ENCODE measurements at regions not wholly inside any gene's neighbourhood (a gene's known extent, or its start where the extent isn't known, plus 50 kb on each side); places are given as distances from the start of the nearest gene placed in this dataset.

DNA sequence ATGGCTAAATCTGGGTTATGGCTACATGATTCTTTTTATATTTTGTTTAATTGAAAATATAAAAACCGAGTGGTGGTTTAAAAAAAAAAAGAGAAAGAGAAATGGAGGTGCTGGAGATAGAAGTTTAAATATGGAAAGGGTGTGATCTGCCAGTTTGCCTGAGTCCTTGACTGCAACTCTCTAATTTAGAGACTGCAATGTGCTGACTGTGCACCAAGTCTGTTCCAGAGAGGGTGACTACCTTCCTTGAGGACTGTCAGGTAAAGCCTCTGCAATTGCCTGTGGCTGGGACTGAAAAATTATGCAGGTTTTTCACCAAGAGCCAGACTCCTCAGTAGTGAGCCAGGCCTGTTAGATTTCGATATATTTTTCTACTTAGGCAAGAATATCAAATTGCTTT, 1326.3 kb downstream of the BRINP3 start:
- no peaks in the 10 kb centered on the region for H4K20me1 ChIP-seq (ENCODE audit: insufficient read depth)
- TF ChIP-seq SMC3 (conservative IDR thresholded peaks at IDR 0.05; ENCODE audit: poor library complexity) (no peak), TAF1 (IDR thresholded peaks at IDR 0.05; ENCODE audit: low read depth) (no peak), RAD21 (conservative IDR thresholded peaks at IDR 0.05) (no peak), EZH2 (IDR thresholded peaks at IDR 0.05; ENCODE audit: borderline replicate concordance, insufficient read depth, low read length, poor library complexity, severe bottlenecking) (no peak), EP300 (conservative IDR thresholded peaks at IDR 0.05; ENCODE audit: poor library complexity, severe bottlenecking) (no peak)
- TF ChIP-seq, protein P1, sequence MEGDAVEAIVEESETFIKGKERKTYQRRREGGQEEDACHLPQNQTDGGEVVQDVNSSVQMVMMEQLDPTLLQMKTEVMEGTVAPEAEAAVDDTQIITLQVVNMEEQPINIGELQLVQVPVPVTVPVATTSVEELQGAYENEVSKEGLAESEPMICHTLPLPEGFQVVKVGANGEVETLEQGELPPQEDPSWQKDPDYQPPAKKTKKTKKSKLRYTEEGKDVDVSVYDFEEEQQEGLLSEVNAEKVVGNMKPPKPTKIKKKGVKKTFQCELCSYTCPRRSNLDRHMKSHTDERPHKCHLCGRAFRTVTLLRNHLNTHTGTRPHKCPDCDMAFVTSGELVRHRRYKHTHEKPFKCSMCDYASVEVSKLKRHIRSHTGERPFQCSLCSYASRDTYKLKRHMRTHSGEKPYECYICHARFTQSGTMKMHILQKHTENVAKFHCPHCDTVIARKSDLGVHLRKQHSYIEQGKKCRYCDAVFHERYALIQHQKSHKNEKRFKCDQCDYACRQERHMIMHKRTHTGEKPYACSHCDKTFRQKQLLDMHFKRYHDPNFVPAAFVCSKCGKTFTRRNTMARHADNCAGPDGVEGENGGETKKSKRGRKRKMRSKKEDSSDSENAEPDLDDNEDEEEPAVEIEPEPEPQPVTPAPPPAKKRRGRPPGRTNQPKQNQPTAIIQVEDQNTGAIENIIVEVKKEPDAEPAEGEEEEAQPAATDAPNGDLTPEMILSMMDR (IDR thresholded peaks at IDR 0.05; ENCODE audit: poor library complexity, severe bottlenecking): no peak
- H3K27me3 ChIP-seq (ENCODE audit: insufficient read depth, low read depth, low read length): no peaks in the 10 kb centered on the region
- H3F3A ChIP-seq (ENCODE audit: insufficient read depth, low read length, poor library complexity, severe bottlenecking): no peaks in the 10 kb centered on the region
- H3K27ac ChIP-seq (ENCODE audit: low read length): no peak overlapping the region
- no peak overlapping the region for H3K4me3 ChIP-seq (ENCODE audit: low read length)
- H3K9me3 ChIP-seq (ENCODE audit: low read length): no peaks in the 10 kb centered on the region
- no peak overlapping the region for H3K4me2 ChIP-seq (ENCODE audit: low read length)
- no peak overlapping the region for H2AFZ ChIP-seq (ENCODE audit: low read depth, low read length)
- H3K79me2 ChIP-seq (replicated peaks; ENCODE audit: insufficient read depth, low read length): no peaks in the 10 kb centered on the region
- no peak overlapping the region for H3K9ac ChIP-seq (ENCODE audit: low read length)
- no peaks in the 10 kb centered on the region for H3K9me2 ChIP-seq (ENCODE audit: insufficient read depth, low read length)
- H3K36me3 ChIP-seq (ENCODE audit: insufficient read depth, low read length): no peaks in the 10 kb centered on the region

DNA sequence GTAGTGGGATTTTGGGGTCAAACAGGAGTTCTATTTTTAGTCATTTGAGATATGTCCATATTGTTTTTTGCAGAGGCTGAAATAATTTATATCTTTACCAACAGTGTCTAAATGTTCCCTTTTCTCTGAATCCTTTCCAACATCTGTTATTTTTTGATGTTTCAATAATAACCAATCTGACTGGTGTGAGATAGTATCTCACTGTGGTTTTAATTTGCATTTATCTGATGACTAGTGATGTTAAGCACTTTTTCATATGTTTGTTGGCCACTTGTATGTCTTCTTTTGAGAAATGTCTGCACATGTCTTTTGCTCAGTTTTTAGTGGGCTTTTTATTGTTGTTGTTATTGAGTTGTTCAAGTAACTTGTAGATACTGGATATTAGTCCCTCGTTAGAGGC, 1325.0 kb downstream of the BRINP3 start:
- no peak overlapping the region for H3K4me3 ChIP-seq (ENCODE audit: low read length)
- no peak overlapping the region for H3K9ac ChIP-seq (ENCODE audit: low read length)
- no peaks in the 10 kb centered on the region for H3K9me2 ChIP-seq (ENCODE audit: insufficient read depth, low read length)
- H4K20me1 ChIP-seq (ENCODE audit: insufficient read depth): no peaks in the 10 kb centered on the region
- no peaks in the 10 kb centered on the region for H3K79me2 ChIP-seq (replicated peaks; ENCODE audit: insufficient read depth, low read length)
- no peaks in the 10 kb centered on the region for H3K36me3 ChIP-seq (ENCODE audit: insufficient read depth, low read length)
- no peak overlapping the region for H3K4me2 ChIP-seq (ENCODE audit: low read length)
- no peak overlapping the region for H3K27ac ChIP-seq (ENCODE audit: low read length)
- H3F3A ChIP-seq (ENCODE audit: insufficient read depth, low read length, poor library complexity, severe bottlenecking): no peaks in the 10 kb centered on the region
- H2AFZ ChIP-seq (ENCODE audit: low read depth, low read length): no peak overlapping the region
- H3K9me3 ChIP-seq (ENCODE audit: low read length): no peaks in the 10 kb centered on the region
- no peak for TF ChIP-seq SMC3 (conservative IDR thresholded peaks at IDR 0.05; ENCODE audit: poor library complexity)
- TF ChIP-seq EZH2 (IDR thresholded peaks at IDR 0.05; ENCODE audit: borderline replicate concordance, insufficient read depth, low read length, poor library complexity, severe bottlenecking): no peak
- TF ChIP-seq RAD21 (conservative IDR thresholded peaks at IDR 0.05): no peak
- TF ChIP-seq, protein P1 (IDR thresholded peaks at IDR 0.05; ENCODE audit: poor library complexity, severe bottlenecking): no peak
- TF ChIP-seq POLR2AphosphoS5 (IDR thresholded peaks at IDR 0.05): no peak
- no peak for TF ChIP-seq EP300 (conservative IDR thresholded peaks at IDR 0.05; ENCODE audit: poor library complexity, severe bottlenecking)
- no peak for TF ChIP-seq MXI1 (conservative IDR thresholded peaks at IDR 0.05; ENCODE audit: poor library complexity, severe bottlenecking)
- TF ChIP-seq, protein P2, sequence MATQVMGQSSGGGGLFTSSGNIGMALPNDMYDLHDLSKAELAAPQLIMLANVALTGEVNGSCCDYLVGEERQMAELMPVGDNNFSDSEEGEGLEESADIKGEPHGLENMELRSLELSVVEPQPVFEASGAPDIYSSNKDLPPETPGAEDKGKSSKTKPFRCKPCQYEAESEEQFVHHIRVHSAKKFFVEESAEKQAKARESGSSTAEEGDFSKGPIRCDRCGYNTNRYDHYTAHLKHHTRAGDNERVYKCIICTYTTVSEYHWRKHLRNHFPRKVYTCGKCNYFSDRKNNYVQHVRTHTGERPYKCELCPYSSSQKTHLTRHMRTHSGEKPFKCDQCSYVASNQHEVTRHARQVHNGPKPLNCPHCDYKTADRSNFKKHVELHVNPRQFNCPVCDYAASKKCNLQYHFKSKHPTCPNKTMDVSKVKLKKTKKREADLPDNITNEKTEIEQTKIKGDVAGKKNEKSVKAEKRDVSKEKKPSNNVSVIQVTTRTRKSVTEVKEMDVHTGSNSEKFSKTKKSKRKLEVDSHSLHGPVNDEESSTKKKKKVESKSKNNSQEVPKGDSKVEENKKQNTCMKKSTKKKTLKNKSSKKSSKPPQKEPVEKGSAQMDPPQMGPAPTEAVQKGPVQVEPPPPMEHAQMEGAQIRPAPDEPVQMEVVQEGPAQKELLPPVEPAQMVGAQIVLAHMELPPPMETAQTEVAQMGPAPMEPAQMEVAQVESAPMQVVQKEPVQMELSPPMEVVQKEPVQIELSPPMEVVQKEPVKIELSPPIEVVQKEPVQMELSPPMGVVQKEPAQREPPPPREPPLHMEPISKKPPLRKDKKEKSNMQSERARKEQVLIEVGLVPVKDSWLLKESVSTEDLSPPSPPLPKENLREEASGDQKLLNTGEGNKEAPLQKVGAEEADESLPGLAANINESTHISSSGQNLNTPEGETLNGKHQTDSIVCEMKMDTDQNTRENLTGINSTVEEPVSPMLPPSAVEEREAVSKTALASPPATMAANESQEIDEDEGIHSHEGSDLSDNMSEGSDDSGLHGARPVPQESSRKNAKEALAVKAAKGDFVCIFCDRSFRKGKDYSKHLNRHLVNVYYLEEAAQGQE (IDR thresholded peaks at IDR 0.05; ENCODE audit: borderline replicate concordance): no peak
- TF ChIP-seq TAF1 (IDR thresholded peaks at IDR 0.05; ENCODE audit: low read depth): no peak
- H3K27me3 ChIP-seq (ENCODE audit: insufficient read depth, low read depth, low read length): no peaks in the 10 kb centered on the region
